Neural cell (in vitro differentiated cells): ENCODE measurements at regions not wholly inside any gene's neighbourhood (a gene's known extent, or its start where the extent isn't known, plus 50 kb on each side); places are given as distances from the start of the nearest gene placed in this dataset.

Experiments used
- EP300 ChIP-seq: fragments of 450-650 bp; conservative IDR thresholded peaks from 2 replicates; pipeline ENCODE4 v1.6.1; 2014; ENCODE audit warnings: antibody characterized with exemption, mild to moderate bottlenecking, moderate library complexity; ENCODE audit not compliant: poor library complexity, severe bottlenecking
- EZH2 ChIP-seq: fragments of 200-600, 300-800 bp; shearing (Covaris generic), sonication (generic); IDR thresholded peaks from 2 replicates; pipeline ENCODE4 v1.6.1; 2014; ENCODE audit warnings: antibody characterized with exemption, low read length, borderline replicate concordance, mild to moderate bottlenecking; ENCODE audit not compliant: insufficient read depth, poor library complexity, severe bottlenecking
- MXI1 ChIP-seq: fragments of 450-650 bp; conservative IDR thresholded peaks from 2 replicates; pipeline ENCODE4 v1.6.1; 2014; ENCODE audit warnings: antibody characterized with exemption, mild to moderate bottlenecking; ENCODE audit not compliant: poor library complexity, severe bottlenecking
- POLR2AphosphoS5 ChIP-seq: IDR thresholded peaks from 2 replicates; pipeline ENCODE4 v1.6.1; 2012
- RAD21 ChIP-seq: fragments of 450-650 bp; conservative IDR thresholded peaks from 2 replicates; pipeline ENCODE4 v1.6.1; 2014; ENCODE audit warnings: antibody characterized with exemption, mild to moderate bottlenecking, moderate library complexity
- TAF1 ChIP-seq: IDR thresholded peaks from 2 replicates; pipeline ENCODE4 v1.6.1; 2012; ENCODE audit warnings: low read depth
- TF ChIP-seq, protein P1 (sequence below): fragments of 450-650 bp; IDR thresholded peaks from 2 replicates; pipeline ENCODE4 v1.5.1; 2014; ENCODE audit warnings: antibody characterized with exemption, mild to moderate bottlenecking, moderate library complexity; ENCODE audit not compliant: poor library complexity, severe bottlenecking
- TF ChIP-seq, protein P2 (sequence below): IDR thresholded peaks from 2 replicates; pipeline ENCODE4 v1.6.1; 2012; ENCODE audit warnings: borderline replicate concordance

DNA sequence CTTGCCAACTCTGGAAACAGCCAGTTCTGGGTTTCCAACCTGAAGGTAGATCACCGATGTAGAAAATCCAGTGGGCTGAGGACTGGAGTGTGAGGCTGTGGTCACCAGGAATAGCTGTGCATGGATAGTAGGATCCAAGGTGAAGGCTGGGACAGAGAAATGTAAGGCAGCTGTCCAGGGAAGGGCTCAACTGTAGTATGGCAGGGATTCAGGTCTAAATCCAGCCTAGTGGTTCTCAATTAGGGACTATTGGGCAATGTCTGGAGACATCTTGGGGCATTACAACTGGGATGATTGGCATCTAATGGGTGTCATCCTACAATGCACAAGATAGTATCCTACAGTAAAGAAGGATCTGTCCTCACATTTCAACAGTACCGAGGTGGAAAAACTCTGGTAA, 67.7 kb upstream of the RUNX1 start:
- no peak for TF ChIP-seq TAF1
- TF ChIP-seq, protein P1, sequence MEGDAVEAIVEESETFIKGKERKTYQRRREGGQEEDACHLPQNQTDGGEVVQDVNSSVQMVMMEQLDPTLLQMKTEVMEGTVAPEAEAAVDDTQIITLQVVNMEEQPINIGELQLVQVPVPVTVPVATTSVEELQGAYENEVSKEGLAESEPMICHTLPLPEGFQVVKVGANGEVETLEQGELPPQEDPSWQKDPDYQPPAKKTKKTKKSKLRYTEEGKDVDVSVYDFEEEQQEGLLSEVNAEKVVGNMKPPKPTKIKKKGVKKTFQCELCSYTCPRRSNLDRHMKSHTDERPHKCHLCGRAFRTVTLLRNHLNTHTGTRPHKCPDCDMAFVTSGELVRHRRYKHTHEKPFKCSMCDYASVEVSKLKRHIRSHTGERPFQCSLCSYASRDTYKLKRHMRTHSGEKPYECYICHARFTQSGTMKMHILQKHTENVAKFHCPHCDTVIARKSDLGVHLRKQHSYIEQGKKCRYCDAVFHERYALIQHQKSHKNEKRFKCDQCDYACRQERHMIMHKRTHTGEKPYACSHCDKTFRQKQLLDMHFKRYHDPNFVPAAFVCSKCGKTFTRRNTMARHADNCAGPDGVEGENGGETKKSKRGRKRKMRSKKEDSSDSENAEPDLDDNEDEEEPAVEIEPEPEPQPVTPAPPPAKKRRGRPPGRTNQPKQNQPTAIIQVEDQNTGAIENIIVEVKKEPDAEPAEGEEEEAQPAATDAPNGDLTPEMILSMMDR, result no peak
- TF ChIP-seq EZH2, result no peak
- no peak for TF ChIP-seq POLR2AphosphoS5
- no peak for TF ChIP-seq EP300
- no peak for TF ChIP-seq RAD21
- no peak for TF ChIP-seq MXI1
- TF ChIP-seq, protein P2, sequence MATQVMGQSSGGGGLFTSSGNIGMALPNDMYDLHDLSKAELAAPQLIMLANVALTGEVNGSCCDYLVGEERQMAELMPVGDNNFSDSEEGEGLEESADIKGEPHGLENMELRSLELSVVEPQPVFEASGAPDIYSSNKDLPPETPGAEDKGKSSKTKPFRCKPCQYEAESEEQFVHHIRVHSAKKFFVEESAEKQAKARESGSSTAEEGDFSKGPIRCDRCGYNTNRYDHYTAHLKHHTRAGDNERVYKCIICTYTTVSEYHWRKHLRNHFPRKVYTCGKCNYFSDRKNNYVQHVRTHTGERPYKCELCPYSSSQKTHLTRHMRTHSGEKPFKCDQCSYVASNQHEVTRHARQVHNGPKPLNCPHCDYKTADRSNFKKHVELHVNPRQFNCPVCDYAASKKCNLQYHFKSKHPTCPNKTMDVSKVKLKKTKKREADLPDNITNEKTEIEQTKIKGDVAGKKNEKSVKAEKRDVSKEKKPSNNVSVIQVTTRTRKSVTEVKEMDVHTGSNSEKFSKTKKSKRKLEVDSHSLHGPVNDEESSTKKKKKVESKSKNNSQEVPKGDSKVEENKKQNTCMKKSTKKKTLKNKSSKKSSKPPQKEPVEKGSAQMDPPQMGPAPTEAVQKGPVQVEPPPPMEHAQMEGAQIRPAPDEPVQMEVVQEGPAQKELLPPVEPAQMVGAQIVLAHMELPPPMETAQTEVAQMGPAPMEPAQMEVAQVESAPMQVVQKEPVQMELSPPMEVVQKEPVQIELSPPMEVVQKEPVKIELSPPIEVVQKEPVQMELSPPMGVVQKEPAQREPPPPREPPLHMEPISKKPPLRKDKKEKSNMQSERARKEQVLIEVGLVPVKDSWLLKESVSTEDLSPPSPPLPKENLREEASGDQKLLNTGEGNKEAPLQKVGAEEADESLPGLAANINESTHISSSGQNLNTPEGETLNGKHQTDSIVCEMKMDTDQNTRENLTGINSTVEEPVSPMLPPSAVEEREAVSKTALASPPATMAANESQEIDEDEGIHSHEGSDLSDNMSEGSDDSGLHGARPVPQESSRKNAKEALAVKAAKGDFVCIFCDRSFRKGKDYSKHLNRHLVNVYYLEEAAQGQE, result no peak
